H1 (cell line): ENCODE measurements at regions not wholly inside any gene's neighbourhood (a gene's known extent, or its start where the extent isn't known, plus 50 kb on each side); places are given as distances from the start of the nearest gene placed in this dataset.
A peak's percentile ranks its signal among the peaks of the same experiment; 100 is the strongest.

Experiments used
- CTCF ChIA-PET: fragments of 300-600 bp; sonication (Branson Sonifier 250); formaldehyde crosslinking; loops from one replicate; lab custom pipeline; 2021; ENCODE audit not compliant: partially characterized antibody; lab: Charles Lee
- POLR2A ChIA-PET: fragments of 300-600 bp; sonication (Branson Sonifier 250); formaldehyde crosslinking; loops from one replicate; lab custom pipeline; 2021; ENCODE audit warnings: inconsistent platforms; ENCODE audit not compliant: partially characterized antibody; lab: Charles Lee
- DNase-seq, 2 experiments: peaks; one replicate each; pipeline versions ENCODE4 v3.0.0 to v3.0.0-alpha.2; 2010 to 2022; ENCODE audit warnings: low spot score in 2 of 2, low read depth in 1 of 2, mixed read lengths in 1 of 2
- FAIRE-seq: peaks from 2 replicates; lab custom pipeline; 2011; peaks lifted over from hg19 to GRCh38; lab: Jason Lieb, UNC
- H2AFZ ChIP-seq: 2 replicates; pipeline ENCODE4 v1.8.1; 2012; ENCODE audit warnings: low read length, inconsistent platforms
- H2AK5ac ChIP-seq: 2 replicates; pipeline ENCODE4 v1.6.1; 2013; ENCODE audit warnings: low read depth, low read length
- H2BK120ac ChIP-seq: replicated peaks from 2 replicates; pipeline ENCODE3; 2013; ENCODE audit warnings: low read depth, low read length, inconsistent platforms
- H2BK12ac ChIP-seq: 2 replicates; pipeline ENCODE4 v1.6.1; 2013; ENCODE audit warnings: low read depth, low read length
- H2BK15ac ChIP-seq: 2 replicates; pipeline ENCODE4 v1.6.1; 2013; ENCODE audit warnings: low read length
- H2BK20ac ChIP-seq: 2 replicates; pipeline ENCODE4 v1.6.1; 2013; ENCODE audit warnings: low read length
- H2BK5ac ChIP-seq: 2 replicates; pipeline ENCODE4 v1.6.1; 2013; ENCODE audit warnings: low read depth, low read length
- H3K14ac ChIP-seq: 2 replicates; pipeline ENCODE4 v1.6.1; 2013; ENCODE audit warnings: inconsistent platforms; ENCODE audit not compliant: insufficient read length
- H3K18ac ChIP-seq: 2 replicates; pipeline ENCODE4 v1.6.1; 2013; ENCODE audit warnings: low read length; ENCODE audit errors: extremely low read depth
- H3K23ac ChIP-seq: 2 replicates; pipeline ENCODE4 v1.6.1; 2013; ENCODE audit warnings: inconsistent platforms; ENCODE audit not compliant: insufficient read length
- H3K23me2 ChIP-seq: 2 replicates; pipeline ENCODE4 v1.6.1; 2013; ENCODE audit warnings: low read depth, low read length
- H3K27ac ChIP-seq: 2 replicates; pipeline ENCODE4 v1.6.1; 2011; ENCODE audit warnings: low read depth, low read length, inconsistent platforms
- H3K27me3 ChIP-seq, 4 experiments: replicated peaks in 1 of 4; 1 replicate in 1 of 4; 2 replicates in 3 of 4; pipeline versions ENCODE4 v1.6.1 to v1.8.1; 2011 to 2013; ENCODE audit warnings: low read length in 3 of 4, mild to moderate bottlenecking in 3 of 4, inconsistent platforms in 2 of 4, mixed read lengths in 2 of 4, moderate library complexity in 1 of 4; ENCODE audit not compliant: control insufficient read depth in 3 of 4, insufficient read depth in 3 of 4; ENCODE audit errors: extremely low read depth in 1 of 4
- H3K36me3 ChIP-seq, 4 experiments: 2 replicates each; pipeline versions ENCODE4 v1.6.1 to v1.8.1; 2011 to 2013; ENCODE audit warnings: mild to moderate bottlenecking in 4 of 4, low read length in 3 of 4, moderate library complexity in 2 of 4, control low read depth in 1 of 4, inconsistent platforms in 1 of 4; ENCODE audit not compliant: insufficient read depth in 4 of 4, control insufficient read depth in 2 of 4
- H3K4ac ChIP-seq: replicated peaks from 2 replicates; pipeline ENCODE3; 2013; ENCODE audit warnings: low read length, low read depth, mixed read lengths, inconsistent platforms; ENCODE audit not compliant: insufficient read length
- H3K4me1 ChIP-seq, 4 experiments: replicated peaks in 1 of 4; 1 replicate in 1 of 4; 2 replicates in 3 of 4; pipeline versions ENCODE4 v1.6.1 to v1.8.1; 2011 to 2013; ENCODE audit warnings: low read length in 3 of 4, inconsistent platforms in 2 of 4, mixed read lengths in 1 of 4; ENCODE audit not compliant: insufficient read depth in 4 of 4, control insufficient read depth in 3 of 4
- H3K4me2 ChIP-seq, 2 experiments: 2 replicates each; pipeline versions ENCODE4 v1.6.1 to v1.8.1; 2011 to 2013; ENCODE audit warnings: low read depth in 2 of 2, low read length in 2 of 2, control low read depth in 1 of 2, inconsistent platforms in 1 of 2, mild to moderate bottlenecking in 1 of 2; ENCODE audit not compliant: insufficient read depth in 1 of 2
- H3K4me3 ChIP-seq, 4 experiments: fragments of 200-600, 300-600 bp in 1 of 4; sonication (generic), shearing (Covaris generic), sonication (Bioruptor Twin) in 1 of 4; 2 replicates each; pipeline versions ENCODE4 v1.5.1 to v1.8.1; 2011 to 2016; ENCODE audit warnings: low read length in 4 of 4, low read depth in 3 of 4, control low read depth in 2 of 4, inconsistent platforms in 2 of 4, mild to moderate bottlenecking in 2 of 4, mixed read lengths in 1 of 4, moderate library complexity in 1 of 4; ENCODE audit not compliant: insufficient read depth in 2 of 4; ENCODE audit errors: extremely low read depth in 1 of 4
- H3K56ac ChIP-seq: replicated peaks from 2 replicates; pipeline ENCODE3; 2013; ENCODE audit warnings: low read depth, mild to moderate bottlenecking, mixed read lengths, low read length, inconsistent platforms; ENCODE audit not compliant: insufficient read length
- H3K79me1 ChIP-seq: 2 replicates; pipeline ENCODE4 v1.6.1; 2013; ENCODE audit warnings: low read depth, low read length, control low read depth
- H3K79me2 ChIP-seq, 2 experiments: 2 replicates each; pipeline versions ENCODE4 v1.6.1 to v1.8.1; 2012 to 2013; ENCODE audit warnings: low read length in 2 of 2, mild to moderate bottlenecking in 2 of 2, inconsistent platforms in 1 of 2; ENCODE audit not compliant: insufficient read depth in 2 of 2, control insufficient read depth in 1 of 2
- H3K9ac ChIP-seq, 4 experiments: replicated peaks in 1 of 4; 1 replicate in 1 of 4; 2 replicates in 3 of 4; pipeline versions ENCODE4 v1.6.1 to v1.8.1; 2011 to 2013; ENCODE audit warnings: low read depth in 3 of 4, low read length in 3 of 4, control low read depth in 2 of 4, mild to moderate bottlenecking in 2 of 4, moderate library complexity in 2 of 4, inconsistent platforms in 1 of 4; ENCODE audit errors: extremely low read depth in 1 of 4
- H3K9me3 ChIP-seq, 2 experiments: 2 replicates each; pipeline versions ENCODE4 v1.6.1 to v1.8.1; 2012 to 2013; ENCODE audit warnings: mild to moderate bottlenecking in 2 of 2, moderate library complexity in 2 of 2, control low read depth in 1 of 2, inconsistent platforms in 1 of 2, low read depth in 1 of 2, low read length in 1 of 2, mixed read lengths in 1 of 2; ENCODE audit not compliant: insufficient read depth in 2 of 2
- H4K20me1 ChIP-seq, 2 experiments: replicated peaks in 1 of 2; 2 replicates each; pipeline versions ENCODE3 to v1.8.1; 2011 to 2013; ENCODE audit warnings: inconsistent platforms in 2 of 2, low read length in 2 of 2, mild to moderate bottlenecking in 1 of 2; ENCODE audit not compliant: insufficient read depth in 2 of 2, control insufficient read depth in 1 of 2
- H4K5ac ChIP-seq: 2 replicates; pipeline ENCODE4 v1.6.1; 2013; ENCODE audit warnings: low read length, low read depth, mixed read lengths, inconsistent platforms; ENCODE audit not compliant: insufficient read length
- H4K8ac ChIP-seq: 2 replicates; pipeline ENCODE4 v1.8.0; 2013; ENCODE audit warnings: mild to moderate bottlenecking, moderate library complexity, low read length, inconsistent platforms; ENCODE audit not compliant: insufficient read depth; ENCODE audit errors: extremely low read depth
- H4K91ac ChIP-seq: replicated peaks from 2 replicates; pipeline ENCODE3; 2013; ENCODE audit warnings: low read length, mixed read lengths, inconsistent platforms; ENCODE audit not compliant: insufficient read length
- BACH1 ChIP-seq: IDR thresholded peaks from 2 replicates; pipeline ENCODE4 v1.6.1; 2012; ENCODE audit warnings: low read length, improper control_type of control experiment
- CEBPB ChIP-seq: IDR thresholded peaks from 2 replicates; pipeline ENCODE4 v1.6.1; 2012; ENCODE audit warnings: low read depth, low read length
- GABPA ChIP-seq: IDR thresholded peaks from 2 replicates; pipeline ENCODE4 v1.6.1; 2011; ENCODE audit warnings: mild to moderate bottlenecking, low read length, moderate library complexity, borderline replicate concordance; ENCODE audit not compliant: insufficient read depth
- KDM4A ChIP-seq: IDR thresholded peaks from one replicate; pipeline ENCODE4 v1.7.1; 2012; ENCODE audit warnings: low read depth, mild to moderate bottlenecking, moderate library complexity, low read length, inconsistent platforms; ENCODE audit not compliant: severe bottlenecking
- MAFK ChIP-seq: IDR thresholded peaks from 2 replicates; pipeline ENCODE4 v1.6.1; 2012; ENCODE audit warnings: low read depth, mild to moderate bottlenecking, improper control_type of control experiment, low read length
- NANOG ChIP-seq: IDR thresholded peaks from 2 replicates; pipeline ENCODE4 v1.6.1; 2011; ENCODE audit warnings: low read length, low read depth, mild to moderate bottlenecking, inconsistent platforms; ENCODE audit not compliant: insufficient read depth, poor library complexity, severe bottlenecking
- POLR2AphosphoS5 ChIP-seq: IDR thresholded peaks from 2 replicates; pipeline ENCODE4 v1.6.1; 2011; ENCODE audit warnings: low read depth, low read length
- SIN3A ChIP-seq, 2 experiments: IDR thresholded peaks in 1 of 2; conservative IDR thresholded peaks in 1 of 2; 2 replicates each; pipeline ENCODE4 v1.6.1; 2011 to 2012; ENCODE audit warnings: low read length in 2 of 2, improper control_type of control experiment in 1 of 2, low read depth in 1 of 2, mild to moderate bottlenecking in 1 of 2
- SIX5 ChIP-seq: IDR thresholded peaks from 2 replicates; pipeline ENCODE4 v1.6.1; 2011; ENCODE audit warnings: mild to moderate bottlenecking, low read depth, low read length
- SP1 ChIP-seq: IDR thresholded peaks from 2 replicates; pipeline ENCODE4 v1.6.1; 2011; ENCODE audit warnings: low read depth, low read length
- ZNF274 ChIP-seq: IDR thresholded peaks from 2 replicates; pipeline ENCODE4 v1.7.0; 2012; ENCODE audit warnings: low read length, borderline replicate concordance; ENCODE audit errors: extremely low read depth
- whole genome bisulfite sequencing, 2 experiments: shearing (Covaris generic) in 1 of 2; methylation state at CpG; one replicate each; pipeline versions ENCODE4 v1.1.6 to v1.1.7; 2013 to 2015; ENCODE audit warnings: low lambda C conversion rate in 2 of 2, mixed read lengths in 2 of 2, inconsistent platforms in 1 of 2, low coverage in 1 of 2, missing lambda C conversion rate in 1 of 2; ENCODE audit not compliant: insufficient replicate concordance in 2 of 2, insufficient coverage in 1 of 2, insufficient read length in 1 of 2; ENCODE audit errors: extremely low coverage in 1 of 2, missing lambda C conversion rate in 1 of 2; 5-methylcytosine and 5-hydroxymethylcytosine counted together
- TF ChIP-seq, protein P1 (sequence below): IDR thresholded peaks from 2 replicates; pipeline ENCODE4 v1.6.1; 2011; ENCODE audit warnings: low read depth, mild to moderate bottlenecking, low read length; ENCODE audit not compliant: insufficient read depth

DNA sequence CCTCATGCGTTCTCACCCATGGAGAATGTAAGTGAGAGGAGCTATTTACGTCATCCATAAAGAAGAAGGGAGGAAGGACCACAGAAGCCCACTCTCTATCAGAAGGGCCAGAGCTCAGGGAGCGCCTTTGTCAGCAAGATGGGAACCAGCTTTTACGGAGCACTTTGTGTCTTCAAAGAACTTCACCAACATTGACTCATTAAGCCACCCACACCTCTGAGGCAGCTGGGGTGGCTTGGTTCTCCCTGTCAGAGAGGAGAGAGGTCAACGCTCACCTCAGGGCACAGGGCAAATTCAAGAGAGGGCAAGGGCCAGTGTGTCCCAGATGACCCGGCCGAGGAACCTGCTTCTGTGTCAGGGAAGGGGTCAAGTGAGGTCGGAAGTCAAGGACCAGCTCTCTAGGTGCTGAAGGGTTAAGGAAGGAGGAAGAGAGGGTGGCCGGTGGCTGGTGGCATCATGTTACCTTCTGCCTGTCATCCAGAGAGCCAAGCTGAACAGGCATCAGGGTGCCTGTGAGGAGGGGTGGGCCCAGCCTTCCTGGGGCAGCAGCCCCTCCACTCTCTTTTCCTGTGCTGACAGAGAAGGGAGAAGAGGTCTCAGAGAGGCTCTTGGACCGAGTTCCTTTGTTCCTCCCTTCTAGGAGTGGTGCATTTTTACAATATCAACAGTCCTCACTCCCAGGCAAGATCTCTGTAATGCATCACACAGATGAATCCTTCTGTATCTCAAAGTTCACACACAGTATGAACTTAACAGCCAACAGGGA lies 109.0 kb downstream of the ETS2 start:
- Histone ChIP-seq H3K27ac (no peak overlapping the region), H3K4me2 (peak overlapping the region; percentile 41 to 83)
- FAIRE-seq: no peak
- TF ChIP-seq ZNF274 (no peak), POLR2AphosphoS5 (no peak), GABPA (no peak), SP1 (no peak), SIX5 (no peak), NANOG (no peak), CEBPB (no peak), SIN3A (conservative IDR thresholded peaks at IDR 0.05 in 1 of 2, IDR thresholded peaks at IDR 0.05 in 1 of 2; ENCODE audit: low read depth in 1 of 2, low read length in 2 of 2) (no peak), KDM4A (no peak), BACH1 (no peak), MAFK (no peak)
- TF ChIP-seq, protein P1, sequence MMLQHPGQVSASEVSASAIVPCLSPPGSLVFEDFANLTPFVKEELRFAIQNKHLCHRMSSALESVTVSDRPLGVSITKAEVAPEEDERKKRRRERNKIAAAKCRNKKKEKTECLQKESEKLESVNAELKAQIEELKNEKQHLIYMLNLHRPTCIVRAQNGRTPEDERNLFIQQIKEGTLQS: no peak

More for the DNA sequence above, 109.0 kb downstream of the ETS2 start:
- Histone ChIP-seq H3K23ac (no peak overlapping the region), H3K9ac (no peak overlapping the region), H3K79me2 (no peaks in the 10 kb centered on the region), H4K8ac (no peak overlapping the region), H3K79me1 (0 out of 2 replicates have a peak, but pooled peaks cover 2% of the 10 kb centered on the region), H3K14ac (no peak overlapping the region), H3K4me3 (no peak overlapping the region), H3K4me1 (peaks cover 3 to 27% (median 12%) of the 10 kb centered on the region in 4 experiments), H2AFZ (peak overlapping the region; percentile 61; the same call in 1 of the 2 replicates), H3K9me3 (no peaks in the 10 kb centered on the region), H3K56ac (no peak overlapping the region), H2AK5ac (peak overlapping the region; percentile 98), H3K36me3 (no peaks in the 10 kb centered on the region), H2BK5ac (no peak overlapping the region), H4K20me1 (peaks cover 0 to 8% of the 10 kb centered on the region in 2 experiments), H3K27me3 (peaks cover 0 to 10% (median 2%) of the 10 kb centered on the region in 4 experiments; a peak in 3 of 7 replicates), H4K91ac (no peak overlapping the region), H3K18ac (peak overlapping the region; percentile 24; the same call in 1 of the 2 replicates), H4K5ac (no peak overlapping the region), H2BK15ac (peak overlapping the region; percentile 19; the same call in 1 of the 2 replicates), H3K4ac (peak overlapping the region; percentile 3), H3K23me2 (peaks cover 12% of the 10 kb centered on the region), H2BK120ac (no peak overlapping the region), H2BK20ac (peak overlapping the region; percentile 49), H2BK12ac (peak overlapping the region; percentile 69; the same call in 1 of the 2 replicates)
- POLR2A ChIA-PET: interaction anchor here (0.9 to 1.4 kb wide), 3 partner anchors 8 to 42 kb away, joined by 3 to 4 read pairs (median 3); no protein-coding TSS in a partner anchor
- DNase-seq: peak in 1 of 2 experiments; percentile 51
- 72% methylated on average over 9 of the region's 10 CpGs; no CpG with 5 or more reads in 1 of the 2 experiments for WGBS, 2 experiments
- CTCF ChIA-PET: interaction anchor here (0.6 to 1.1 kb wide), 5 partner anchors 75 to 224 kb away, joined by 3 to 5 read pairs (median 3); no protein-coding TSS in a partner anchor
